DOHH2 (cell line): ENCODE measurements at regions not wholly inside any gene's neighbourhood (a gene's known extent, or its start where the extent isn't known, plus 50 kb on each side); places are given as distances from the start of the nearest gene placed in this dataset.

Experiments
- EZH2phosphoT487 ChIP-seq: fragments of 200-600 bp; sonication (generic); IDR thresholded peaks from 2 replicates; pipeline ENCODE4 v1.6.1; 2017; ENCODE audit warnings: borderline replicate concordance, mild to moderate bottlenecking, antibody characterized with exemption, low read length, moderate library complexity, mixed read lengths
- TF ChIP-seq, protein P1 (sequence below): fragments of 200-600 bp; sonication (generic); IDR thresholded peaks from one replicate; pipeline ENCODE4 v1.5.1; 2014; ENCODE audit warnings: antibody characterized with exemption, mild to moderate bottlenecking, low read depth, low read length; ENCODE audit not compliant: poor library complexity, severe bottlenecking

DNA sequence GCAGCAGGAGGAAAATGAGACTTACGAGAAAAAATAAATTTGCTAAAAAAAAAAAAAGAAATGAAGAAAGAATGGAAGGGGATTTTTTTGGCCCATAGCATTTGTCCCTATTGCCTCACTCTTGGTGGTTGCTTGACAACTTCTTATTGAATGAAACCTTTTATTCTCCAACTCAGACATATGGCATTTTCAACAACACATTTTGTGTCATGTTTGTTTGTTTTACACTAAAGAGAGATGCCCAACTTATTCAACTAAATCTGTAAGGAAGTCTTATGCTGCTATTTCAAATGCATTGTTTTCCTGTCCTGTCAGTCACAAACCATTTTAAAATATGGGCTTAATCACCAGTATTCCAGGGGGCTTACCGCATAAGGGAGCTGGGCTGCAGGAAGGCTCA lies 409.1 kb upstream of the TENM3 start:
- TF ChIP-seq, protein P1, sequence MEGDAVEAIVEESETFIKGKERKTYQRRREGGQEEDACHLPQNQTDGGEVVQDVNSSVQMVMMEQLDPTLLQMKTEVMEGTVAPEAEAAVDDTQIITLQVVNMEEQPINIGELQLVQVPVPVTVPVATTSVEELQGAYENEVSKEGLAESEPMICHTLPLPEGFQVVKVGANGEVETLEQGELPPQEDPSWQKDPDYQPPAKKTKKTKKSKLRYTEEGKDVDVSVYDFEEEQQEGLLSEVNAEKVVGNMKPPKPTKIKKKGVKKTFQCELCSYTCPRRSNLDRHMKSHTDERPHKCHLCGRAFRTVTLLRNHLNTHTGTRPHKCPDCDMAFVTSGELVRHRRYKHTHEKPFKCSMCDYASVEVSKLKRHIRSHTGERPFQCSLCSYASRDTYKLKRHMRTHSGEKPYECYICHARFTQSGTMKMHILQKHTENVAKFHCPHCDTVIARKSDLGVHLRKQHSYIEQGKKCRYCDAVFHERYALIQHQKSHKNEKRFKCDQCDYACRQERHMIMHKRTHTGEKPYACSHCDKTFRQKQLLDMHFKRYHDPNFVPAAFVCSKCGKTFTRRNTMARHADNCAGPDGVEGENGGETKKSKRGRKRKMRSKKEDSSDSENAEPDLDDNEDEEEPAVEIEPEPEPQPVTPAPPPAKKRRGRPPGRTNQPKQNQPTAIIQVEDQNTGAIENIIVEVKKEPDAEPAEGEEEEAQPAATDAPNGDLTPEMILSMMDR = no peak
- TF ChIP-seq EZH2phosphoT487 = no peak
